Inferior parietal cortex (tissue), 1 donor: ENCODE measurements at regions not wholly inside any gene's neighbourhood (a gene's known extent, or its start where the extent isn't known, plus 50 kb on each side); places are given as distances from the start of the nearest gene placed in this dataset.

Source experiments
- DNase-seq: peaks from one replicate; pipeline ENCODE4 v3.0.0-alpha.2; 2016; ENCODE audit errors: extremely low spot score

- no peak for DNase-seq
Observed at GRCh38 chr12:75613981-75614380, 102.6 kb upstream of the KRR1 start.

- no peak for DNase-seq
Observed at GRCh38 chr12:75611041-75611440, 99.6 kb upstream of the KRR1 start.

GRCh38 chr12:75606956-75607355 lies 95.5 kb upstream of the KRR1 start:
- peak; percentile 48 for DNase-seq

- peak; percentile 25 for DNase-seq
Observed at GRCh38 chr12:75606151-75606550, 94.7 kb upstream of the KRR1 start.

GRCh38 chr12:75603475-75603874 lies 92.1 kb upstream of the KRR1 start:
- DNase-seq, result no peak

- DNase-seq, result no peak
Observed at GRCh38 chr12:75602106-75602505, 90.7 kb upstream of the KRR1 start.

- DNase-seq, result no peak
Observed at GRCh38 chr12:75600146-75600545, 88.7 kb upstream of the KRR1 start.

GRCh38 chr12:75599061-75599460 lies 87.7 kb upstream of the KRR1 start:
- no peak for DNase-seq

- DNase-seq, result no peak
Observed at GRCh38 chr12:75596406-75596805, 85.0 kb upstream of the KRR1 start.

- no peak for DNase-seq
Observed at GRCh38 chr12:75592638-75593335, 81.4 kb upstream of the KRR1 start.

- DNase-seq, result no peak
Observed at GRCh38 chr12:75592086-75592485, 80.7 kb upstream of the KRR1 start.

- no peak for DNase-seq
Observed at GRCh38 chr12:75591628-75592027, 80.2 kb upstream of the KRR1 start.

- no peak for DNase-seq
Observed at GRCh38 chr12:75589801-75590200, 78.4 kb upstream of the KRR1 start.

- DNase-seq, result no peak
Observed at GRCh38 chr12:75587340-75588106, 76.1 kb upstream of the KRR1 start.

GRCh38 chr12:75585330-75585729 lies 73.9 kb upstream of the KRR1 start:
- DNase-seq, result no peak

- no peak for DNase-seq
Observed at GRCh38 chr12:75583355-75583754, 71.9 kb upstream of the KRR1 start.

- DNase-seq, result no peak
Observed at GRCh38 chr12:75581515-75581914, 70.1 kb upstream of the KRR1 start.

GRCh38 chr12:75579552-75579951 lies 68.1 kb upstream of the KRR1 start:
- no peak for DNase-seq

GRCh38 chr12:75578546-75578945 lies 67.1 kb upstream of the KRR1 start:
- no peak for DNase-seq

GRCh38 chr12:75577812-75578211 lies 66.4 kb upstream of the KRR1 start:
- DNase-seq, result no peak

- DNase-seq, result no peak
Observed at GRCh38 chr12:75571656-75572205, 60.3 kb upstream of the KRR1 start.

GRCh38 chr12:75571204-75571603 lies 59.8 kb upstream of the KRR1 start:
- DNase-seq, result peak; percentile 51

GRCh38 chr12:75568801-75569200 lies 57.4 kb upstream of the KRR1 start:
- no peak for DNase-seq
